B cell (primary cell): ENCODE measurements at regions not wholly inside any gene's neighbourhood (a gene's known extent, or its start where the extent isn't known, plus 50 kb on each side); places are given as distances from the start of the nearest gene placed in this dataset.

ENCODE experiments used
- EZH2 ChIP-seq: IDR thresholded peaks from 2 replicates; pipeline ENCODE4 v1.6.1; 2012; ENCODE audit warnings: borderline replicate concordance, low read depth, mild to moderate bottlenecking, moderate library complexity, low read length; ENCODE audit not compliant: insufficient read depth, poor library complexity, severe bottlenecking
- TF ChIP-seq, protein P1 (sequence below): fragments of 200-600 bp; IDR thresholded peaks from one replicate; pipeline ENCODE4 v1.8.0; 2022; ENCODE audit warnings: antibody characterized with exemption, mild to moderate bottlenecking

DNA sequence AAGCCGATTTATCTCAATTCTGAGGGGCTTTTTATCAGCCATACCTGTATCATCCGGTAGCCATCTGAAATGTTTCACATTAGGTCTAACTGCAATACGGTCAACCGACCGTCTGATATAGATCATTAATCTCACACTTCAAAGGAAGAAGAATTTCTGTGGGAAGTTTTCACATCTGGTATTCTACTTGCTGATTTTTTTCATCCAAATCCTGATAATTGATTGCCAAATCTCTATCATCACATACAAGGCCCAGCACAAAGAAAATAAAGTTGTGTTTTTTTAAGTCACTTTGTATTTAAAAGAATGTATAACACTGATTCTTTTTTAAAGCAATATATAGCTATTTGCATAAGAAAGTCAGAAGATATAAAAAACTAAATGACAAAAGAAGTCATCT lies 132.3 kb downstream of the DKK1 start:
- TF ChIP-seq, protein P1, sequence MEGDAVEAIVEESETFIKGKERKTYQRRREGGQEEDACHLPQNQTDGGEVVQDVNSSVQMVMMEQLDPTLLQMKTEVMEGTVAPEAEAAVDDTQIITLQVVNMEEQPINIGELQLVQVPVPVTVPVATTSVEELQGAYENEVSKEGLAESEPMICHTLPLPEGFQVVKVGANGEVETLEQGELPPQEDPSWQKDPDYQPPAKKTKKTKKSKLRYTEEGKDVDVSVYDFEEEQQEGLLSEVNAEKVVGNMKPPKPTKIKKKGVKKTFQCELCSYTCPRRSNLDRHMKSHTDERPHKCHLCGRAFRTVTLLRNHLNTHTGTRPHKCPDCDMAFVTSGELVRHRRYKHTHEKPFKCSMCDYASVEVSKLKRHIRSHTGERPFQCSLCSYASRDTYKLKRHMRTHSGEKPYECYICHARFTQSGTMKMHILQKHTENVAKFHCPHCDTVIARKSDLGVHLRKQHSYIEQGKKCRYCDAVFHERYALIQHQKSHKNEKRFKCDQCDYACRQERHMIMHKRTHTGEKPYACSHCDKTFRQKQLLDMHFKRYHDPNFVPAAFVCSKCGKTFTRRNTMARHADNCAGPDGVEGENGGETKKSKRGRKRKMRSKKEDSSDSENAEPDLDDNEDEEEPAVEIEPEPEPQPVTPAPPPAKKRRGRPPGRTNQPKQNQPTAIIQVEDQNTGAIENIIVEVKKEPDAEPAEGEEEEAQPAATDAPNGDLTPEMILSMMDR = no peak
- TF ChIP-seq EZH2 = no peak
